Activated CD4-positive, alpha-beta T cell treated with anti-CD3 and anti-CD28 coated beads, Interleukin-2, amount 50 U/mL, for 4 hours (primary cell): ENCODE measurements at regions not wholly inside any gene's neighbourhood (a gene's known extent, or its start where the extent isn't known, plus 50 kb on each side); places are given as distances from the start of the nearest gene placed in this dataset.
"Not testable (repeated sequence)": the region's sequence is repeated elsewhere in the genome, so short reads cannot be mapped to it uniquely, and the experiment has no call there.

Experiments
- DNase-seq, 2 experiments: peaks; one replicate each; pipeline ENCODE4 v3.0.0-alpha.2; 2020

GRCh38 chrX:65610481-65610880 lies 57.0 kb upstream of the MSN start:
- no peak for DNase-seq

DNA sequence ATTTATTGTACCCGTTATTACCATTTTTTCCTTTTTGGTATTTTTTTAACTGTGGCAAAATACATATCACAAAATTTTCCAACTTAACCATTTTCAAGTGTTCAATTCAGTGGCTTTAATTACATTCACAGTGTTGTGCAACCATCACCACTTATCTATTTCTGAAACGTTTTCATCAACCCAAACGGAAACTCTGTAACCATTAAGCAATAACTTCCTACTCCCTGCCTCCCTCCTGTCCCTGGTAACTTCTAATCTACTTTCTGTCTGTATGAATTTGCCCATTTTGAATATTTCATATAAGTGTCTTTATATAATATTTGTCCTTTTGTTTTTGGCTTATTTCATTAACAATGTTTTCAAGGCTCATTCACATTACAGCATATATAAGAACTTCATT lies 57.4 kb upstream of the MSN start:
- DNase-seq, result no peak

DNA sequence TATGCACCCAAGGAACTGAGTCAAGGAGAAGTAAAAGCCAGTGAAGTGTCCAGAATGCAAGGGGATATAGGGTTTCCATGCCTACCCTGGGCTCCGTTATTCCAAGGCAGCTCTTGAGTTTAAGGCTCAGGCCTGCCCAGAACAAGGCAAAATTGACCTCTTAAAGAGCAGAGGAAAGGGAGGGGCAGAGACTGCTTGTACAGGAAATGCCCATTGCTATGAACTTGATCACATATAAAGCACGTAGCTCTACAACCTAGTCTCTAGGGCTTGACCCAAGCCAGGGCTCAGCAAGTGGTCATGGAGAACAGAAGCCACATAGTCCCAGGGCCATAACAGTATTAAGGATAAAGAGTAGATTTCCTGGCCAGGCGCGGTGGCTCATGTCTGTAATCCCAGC lies 58.2 kb upstream of the MSN start:
- no peak for DNase-seq

- no peak for DNase-seq
Measured at GRCh38 chrX:65608026-65608425, 59.4 kb upstream of the MSN start.

DNA sequence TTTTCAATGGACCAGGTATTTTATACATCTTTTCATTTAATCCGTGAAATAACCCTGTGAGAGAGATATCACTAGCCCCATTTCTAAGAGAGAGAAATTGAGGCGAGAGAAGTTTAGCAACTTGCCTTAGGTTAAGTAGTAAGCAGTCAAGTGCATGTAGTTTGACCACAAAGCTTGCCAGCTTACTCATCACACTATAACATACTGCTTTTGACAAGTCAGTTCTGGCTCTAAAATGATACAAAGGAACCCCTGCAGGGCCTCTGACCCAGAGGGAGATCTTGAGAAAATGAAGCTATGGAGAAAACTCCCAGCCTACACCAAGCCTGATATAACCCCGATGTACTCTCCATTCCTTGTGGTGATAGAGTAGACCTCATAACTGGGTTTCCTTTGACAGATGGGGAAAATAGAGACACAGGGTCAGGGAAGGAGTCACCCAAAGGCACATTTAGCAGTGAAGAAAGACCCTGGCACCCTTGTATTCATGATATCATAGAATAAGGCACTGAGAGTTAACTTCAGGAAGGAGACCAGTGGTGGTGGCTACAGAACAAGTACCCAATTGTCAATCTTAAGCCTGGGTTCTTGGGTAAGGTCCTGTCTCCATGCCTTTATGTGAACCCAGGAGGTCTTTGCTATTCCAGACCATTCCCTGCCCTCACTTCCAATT lies 60.2 kb upstream of the MSN start:
- no peak for DNase-seq

DNA sequence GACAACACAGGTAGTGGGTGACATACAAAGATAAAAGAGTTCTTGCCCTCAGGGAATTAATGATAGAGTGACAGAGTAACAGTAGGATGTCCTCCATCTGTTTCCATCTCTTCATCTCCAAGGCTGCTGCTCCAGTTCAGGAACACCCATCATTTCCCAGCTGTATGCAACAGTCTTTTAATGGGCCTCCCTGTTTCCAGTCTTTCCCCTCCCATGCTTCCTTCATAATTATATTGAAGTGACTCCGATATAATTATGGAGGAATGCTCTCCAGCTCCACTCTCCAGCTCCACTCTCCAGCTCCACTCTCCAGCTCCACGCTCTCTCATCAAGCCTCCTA lies 65.3 kb upstream of the MSN start:
- no peak for DNase-seq

DNA sequence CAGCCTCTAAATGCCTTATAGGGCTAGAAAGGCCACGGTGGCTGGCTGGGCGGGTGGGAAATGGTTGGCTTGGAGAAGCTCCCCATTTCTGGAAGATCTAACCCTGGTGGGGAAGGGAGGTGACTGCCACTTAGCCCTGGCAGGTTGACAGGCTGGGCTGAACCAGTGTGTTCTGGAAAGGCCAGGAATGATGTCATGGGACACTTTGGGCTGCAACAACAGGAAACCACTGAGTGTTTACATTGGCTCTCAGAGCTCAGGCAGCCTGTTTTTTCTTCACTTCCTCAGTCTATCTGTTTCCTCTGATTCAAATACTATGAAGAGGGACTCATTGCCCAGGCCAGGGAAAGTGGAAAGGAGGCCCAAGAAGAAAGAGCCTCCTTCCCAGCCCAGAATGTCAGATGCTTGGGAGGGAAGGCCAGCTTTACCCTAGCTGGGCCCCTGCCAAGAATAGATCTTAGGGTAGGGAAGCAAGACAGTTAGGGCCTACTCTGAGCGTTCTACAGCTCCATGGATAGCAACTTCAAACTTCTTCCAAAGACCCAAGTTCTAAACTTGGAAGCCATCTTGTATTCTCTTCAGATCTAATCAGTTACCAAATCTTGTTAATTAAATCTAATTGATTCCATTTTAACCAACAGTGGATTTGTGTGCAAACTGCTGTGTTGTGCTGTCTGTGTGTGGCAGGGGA lies 65.8 kb upstream of the MSN start:
- peak; percentile 14 to 19 for DNase-seq

DNA sequence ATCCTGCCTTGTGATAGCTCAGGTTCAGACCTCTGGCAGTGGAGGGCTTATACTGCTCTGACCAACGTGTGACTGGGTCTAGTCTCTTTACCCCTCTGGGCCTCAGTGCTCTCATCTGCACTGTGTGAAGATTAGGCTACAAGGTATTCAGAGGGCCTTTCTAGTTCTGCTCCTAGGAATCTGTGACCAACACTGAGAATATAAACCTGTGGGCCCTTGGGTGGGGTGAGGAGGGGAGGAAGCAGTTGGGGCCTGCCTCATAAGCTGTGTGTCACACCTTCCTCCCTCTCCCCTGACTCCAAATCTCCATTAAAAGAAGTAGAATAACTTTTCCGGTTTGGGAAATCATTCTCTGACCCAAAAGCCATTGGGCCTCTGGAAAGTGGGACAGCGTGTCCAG lies 66.3 kb upstream of the MSN start:
- DNase-seq, result no peak

DNA sequence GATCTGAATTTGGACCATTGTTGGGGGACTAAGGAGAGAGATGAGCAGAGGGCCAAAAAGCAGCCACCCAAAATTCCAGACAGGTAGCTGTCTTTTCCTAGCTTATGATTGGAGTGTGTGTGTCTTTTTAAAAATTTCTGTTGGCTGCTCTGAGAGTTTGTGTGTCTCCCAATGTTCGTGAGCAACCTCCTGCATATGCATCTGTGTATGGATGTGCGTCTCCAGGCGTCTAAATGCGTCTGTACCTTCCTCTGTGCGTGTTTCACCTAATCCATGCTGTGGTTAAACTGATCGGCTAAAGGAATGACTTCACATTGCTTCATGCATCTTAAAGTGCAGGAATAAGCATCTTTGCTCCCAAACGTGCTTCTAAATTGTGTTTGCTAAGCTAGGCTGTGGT lies 65.5 kb upstream of the LAS1L start:
- DNase-seq, result no peak

DNA sequence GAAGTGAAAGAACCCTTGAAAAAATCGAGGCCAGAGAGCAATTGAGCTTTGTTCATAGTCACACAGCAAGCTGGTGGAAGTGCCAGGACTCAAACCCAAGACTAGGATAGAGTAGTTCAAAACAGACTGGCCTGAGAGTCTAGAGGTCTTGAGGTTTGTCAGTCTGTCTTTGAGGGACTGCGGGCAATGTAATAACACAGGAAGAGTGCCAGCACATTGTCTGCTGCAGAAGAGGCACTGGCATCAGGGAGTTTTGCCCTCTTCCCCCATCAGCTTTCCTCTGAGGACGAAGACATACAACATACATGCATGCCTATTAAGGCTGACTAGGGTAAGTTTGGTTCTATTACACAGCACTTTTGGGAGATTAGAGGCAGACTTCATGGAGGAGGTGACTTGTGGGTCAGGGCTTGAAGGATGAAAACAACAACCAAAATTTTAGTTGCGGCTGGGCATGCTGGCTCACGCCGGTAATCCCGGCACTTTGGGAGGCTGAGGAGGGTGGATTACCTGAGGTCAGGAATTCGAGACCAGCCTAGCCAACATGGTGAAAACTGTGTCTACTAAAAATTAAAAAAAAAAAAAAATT lies 64.1 kb upstream of the LAS1L start:
- no peak for DNase-seq

GRCh38 chrX:65596270-65597034 lies 61.9 kb upstream of the LAS1L start:
- peak; percentile 27 to 32 for DNase-seq

DNA sequence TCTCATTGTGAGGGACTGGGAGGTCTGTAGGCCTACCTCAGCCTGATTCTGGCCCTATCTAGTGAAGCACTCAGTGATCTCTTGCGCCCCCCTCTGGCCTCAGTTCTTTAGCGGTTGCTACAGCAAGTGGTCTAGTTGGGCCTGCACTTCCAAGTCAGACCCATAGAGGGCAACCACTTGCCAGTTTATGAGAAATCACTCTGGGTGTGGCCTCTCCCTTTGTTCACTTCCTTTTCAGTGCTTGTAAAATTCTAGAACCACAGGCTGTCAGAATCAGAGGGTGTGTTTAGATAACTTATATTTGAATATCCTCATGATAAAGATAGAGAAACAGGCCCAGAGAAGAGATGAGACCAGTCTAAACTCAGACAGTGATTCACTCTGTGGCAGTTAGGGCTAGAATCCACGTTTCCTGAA lies 60.9 kb upstream of the LAS1L start:
- DNase-seq, result peak; percentile 91 to 92

- no peak for DNase-seq
Measured at GRCh38 chrX:65591206-65591605, 56.6 kb upstream of the LAS1L start.

GRCh38 chrX:65589304-65589703 lies 54.7 kb upstream of the LAS1L start:
- DNase-seq, result no peak

DNA sequence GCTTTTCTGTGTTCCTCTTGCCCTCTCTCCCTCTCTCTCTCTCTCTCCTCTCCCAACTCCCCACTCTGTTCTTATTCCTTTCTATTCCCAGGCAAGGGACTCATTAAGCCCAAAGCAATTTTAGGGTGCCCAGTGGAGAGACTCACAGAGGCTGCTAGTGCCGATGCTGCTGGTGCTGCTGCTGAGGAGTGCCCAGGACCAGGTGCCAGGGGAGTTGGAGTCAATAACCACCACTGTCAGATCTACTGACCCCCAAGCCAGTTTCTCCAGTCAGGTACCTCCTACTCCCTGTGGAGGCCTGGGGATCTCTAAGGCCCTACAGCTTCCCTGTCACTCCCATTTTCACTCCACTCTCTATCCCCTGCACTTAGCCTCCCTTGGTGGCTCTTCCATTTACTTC lies 54.2 kb upstream of the LAS1L start:
- DNase-seq, result no peak

DNA sequence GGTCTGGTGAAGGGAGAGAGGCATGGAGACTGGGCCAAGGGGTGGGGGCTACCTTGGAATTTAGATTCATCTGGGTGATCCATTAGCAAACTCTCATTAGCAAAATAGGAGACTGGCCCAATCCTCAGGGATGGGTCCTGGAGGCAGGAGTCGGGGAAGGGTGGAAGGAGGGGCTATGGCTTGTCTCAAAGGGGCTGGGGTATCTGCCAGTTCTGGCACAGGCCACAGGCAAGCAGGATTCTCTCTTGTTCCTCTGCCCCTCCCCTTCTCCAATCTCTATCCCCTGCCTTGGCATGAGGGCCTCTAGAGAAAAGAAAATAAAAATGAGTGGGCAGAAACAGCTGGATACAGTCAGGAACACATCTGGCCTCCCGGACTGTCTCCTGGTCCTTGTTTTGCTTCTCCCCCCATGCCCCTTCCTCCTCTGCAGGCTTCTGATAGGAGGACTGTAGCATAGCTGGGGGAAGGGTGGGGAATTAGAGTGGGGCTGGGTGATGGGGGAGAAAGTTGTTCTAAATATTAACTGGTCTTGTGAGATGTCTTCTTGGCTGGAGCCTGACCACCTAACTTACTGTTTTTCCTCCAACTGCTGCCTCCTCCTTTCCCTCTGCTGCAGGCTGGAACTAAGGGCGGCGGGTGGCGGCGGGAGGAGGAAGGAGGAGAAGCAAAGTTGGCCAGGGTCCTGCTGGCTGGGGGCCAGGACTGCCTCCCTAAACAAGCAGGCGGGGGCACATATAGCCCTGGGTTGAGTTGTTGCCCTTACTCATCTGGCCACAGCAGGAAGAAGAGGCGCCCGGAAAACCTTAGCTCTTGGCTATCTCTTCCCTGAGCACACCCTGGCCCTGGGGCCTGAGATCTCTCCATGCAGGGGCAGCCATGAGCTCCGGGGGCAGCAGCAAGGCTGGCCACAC lies 53.3 kb upstream of the LAS1L start:
- no peak for DNase-seq

- DNase-seq, result no peak
Measured at GRCh38 chrX:65586491-65586890, 51.9 kb upstream of the LAS1L start.

DNA sequence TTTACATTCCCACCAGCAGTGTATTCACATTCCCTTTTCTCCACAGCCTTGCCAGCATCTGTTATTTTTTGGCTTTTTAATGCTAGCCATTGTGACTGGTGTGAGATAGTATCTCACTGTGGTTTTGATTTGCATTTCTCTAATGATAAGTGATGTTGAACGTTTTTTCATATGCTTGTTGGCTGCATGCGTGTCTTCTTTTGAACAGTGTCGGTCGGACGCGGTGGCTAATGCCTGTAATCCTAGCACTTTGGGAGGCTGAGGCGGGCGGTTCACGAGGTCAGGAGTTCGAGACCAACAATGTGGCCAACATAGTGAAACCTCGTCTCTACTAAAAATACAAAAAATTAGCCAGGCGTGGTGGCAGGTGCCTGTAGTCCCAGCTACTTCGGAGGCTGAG lies 50.6 kb upstream of the LAS1L start:
- DNase-seq, result not testable (repeated sequence)
